ENCODE measurements at regions not wholly inside any gene's neighbourhood (a gene's known extent, or its start where the extent isn't known, plus 50 kb on each side); places are given as distances from the start of the nearest gene placed in this dataset.

- no peaks in the 10 kb centered on the region for H3K36me3 Mint-ChIP-seq (ENCODE audit: low read depth)
- no peak overlapping the region for H3K4me3 Mint-ChIP-seq
- DNase-seq (ENCODE audit: low read depth, low spot score): no peak
- no peak overlapping the region for H3K27ac Mint-ChIP-seq (ENCODE audit: unreplicated experiment)
- H3K4me1 Mint-ChIP-seq: peaks cover 20% of the 10 kb centered on the region
- TF ChIP-seq CTCF (conservative IDR thresholded peaks at IDR 0.05): no peak
- no peaks in the 10 kb centered on the region for H3K27me3 Mint-ChIP-seq (ENCODE audit: low read depth)
- no peaks in the 10 kb centered on the region for H3K9me3 Mint-ChIP-seq
These were observed 357.0 kb downstream of the TTLL7 start for GRCh38 chr1:83641796-83642443.

GRCh38 chr1:83641206-83641658, 357.7 kb downstream of the TTLL7 start:
- TF ChIP-seq CTCF (conservative IDR thresholded peaks at IDR 0.05): no peak
- no peak for DNase-seq (ENCODE audit: low read depth, low spot score)
- Mint-ChIP-seq H3K27me3 (ENCODE audit: low read depth) (no peaks in the 10 kb centered on the region), H3K27ac (ENCODE audit: unreplicated experiment) (peak overlapping the region; percentile 85), H3K36me3 (ENCODE audit: low read depth) (no peaks in the 10 kb centered on the region), H3K4me3 (no peak overlapping the region), H3K9me3 (no peaks in the 10 kb centered on the region), H3K4me1 (peaks cover 20% of the 10 kb centered on the region)

GRCh38 chr1:83639785-83640184, 359.1 kb downstream of the TTLL7 start:
- H3K36me3 Mint-ChIP-seq (ENCODE audit: low read depth): no peaks in the 10 kb centered on the region
- DNase-seq (ENCODE audit: low read depth, low spot score): no peak
- no peaks in the 10 kb centered on the region for H3K27me3 Mint-ChIP-seq (ENCODE audit: low read depth)
- no peak for TF ChIP-seq CTCF (conservative IDR thresholded peaks at IDR 0.05)
- peak overlapping the region; percentile 32 for H3K27ac Mint-ChIP-seq (ENCODE audit: unreplicated experiment)
- no peaks in the 10 kb centered on the region for H3K9me3 Mint-ChIP-seq
- H3K4me1 Mint-ChIP-seq: peaks cover 20% of the 10 kb centered on the region
- H3K4me3 Mint-ChIP-seq: no peak overlapping the region

GRCh38 chr1:83637586-83637985, 361.3 kb downstream of the TTLL7 start:
- Mint-ChIP-seq H3K36me3 (ENCODE audit: low read depth) (no peaks in the 10 kb centered on the region), H3K4me1 (peaks cover 20% of the 10 kb centered on the region), H3K4me3 (no peak overlapping the region), H3K27ac (ENCODE audit: unreplicated experiment) (no peak overlapping the region), H3K9me3 (no peaks in the 10 kb centered on the region), H3K27me3 (ENCODE audit: low read depth) (no peaks in the 10 kb centered on the region)
- TF ChIP-seq CTCF (conservative IDR thresholded peaks at IDR 0.05): no peak
- no peak for DNase-seq (ENCODE audit: low read depth, low spot score)

- no peak for TF ChIP-seq CTCF (conservative IDR thresholded peaks at IDR 0.05)
- Mint-ChIP-seq H3K9me3 (no peaks in the 10 kb centered on the region), H3K27me3 (ENCODE audit: low read depth) (no peaks in the 10 kb centered on the region), H3K36me3 (ENCODE audit: low read depth) (no peaks in the 10 kb centered on the region), H3K4me1 (peaks cover 20% of the 10 kb centered on the region), H3K4me3 (no peak overlapping the region), H3K27ac (ENCODE audit: unreplicated experiment) (no peak overlapping the region)
- no peak for DNase-seq (ENCODE audit: low read depth, low spot score)
These were observed 361.9 kb downstream of the TTLL7 start for GRCh38 chr1:83637009-83637408.
